WERI-Rb-1 (cell line): ENCODE measurements at regions not wholly inside any gene's neighbourhood (a gene's known extent, or its start where the extent isn't known, plus 50 kb on each side); places are given as distances from the start of the nearest gene placed in this dataset.

ENCODE experiments used
- DNase-seq: peaks from one replicate; pipeline ENCODE4 v3.0.0-alpha.2; 2020
- H3K27ac ChIP-seq: fragments of 250-450 bp; sonication (Bioruptor Pico); 2 replicates; pipeline ENCODE4 v1.5.1; 2020; ENCODE audit warnings: mild to moderate bottlenecking, moderate library complexity
- H3K27me3 ChIP-seq: fragments of 250-450 bp; sonication (Bioruptor Pico); 2 replicates; pipeline ENCODE4 v1.5.1; 2021; ENCODE audit warnings: mild to moderate bottlenecking, low read depth, moderate library complexity; ENCODE audit not compliant: insufficient read depth, severe bottlenecking
- H3K36me3 ChIP-seq: fragments of 250-450 bp; sonication (Bioruptor Pico); 2 replicates; pipeline ENCODE4 v1.5.1; 2020; ENCODE audit warnings: mild to moderate bottlenecking, moderate library complexity
- H3K4me3 ChIP-seq: 2 replicates; pipeline ENCODE4 v1.5.1; 2011; ENCODE audit warnings: low read depth, mild to moderate bottlenecking, control low read depth, low read length
- H3K9me3 ChIP-seq: fragments of 250-450 bp; sonication (Bioruptor Pico); 2 replicates; pipeline ENCODE4 v1.5.1; 2021; ENCODE audit warnings: mild to moderate bottlenecking, moderate library complexity; ENCODE audit not compliant: severe bottlenecking
- TF ChIP-seq, protein P1 (sequence below): IDR thresholded peaks from 2 replicates; pipeline ENCODE4 v1.5.1; 2011; ENCODE audit warnings: low read depth, mild to moderate bottlenecking, control low read depth, inconsistent platforms, low read length

GRCh38 chr3:145721815-145722214 is 439.2 kb downstream of the PLOD2 start:
- Histone ChIP-seq H3K4me3 (no peak overlapping the region), H3K27me3 (no peaks in the 10 kb centered on the region), H3K27ac (no peak overlapping the region), H3K36me3 (no peaks in the 10 kb centered on the region), H3K9me3 (no peaks in the 10 kb centered on the region)
- TF ChIP-seq, protein P1, sequence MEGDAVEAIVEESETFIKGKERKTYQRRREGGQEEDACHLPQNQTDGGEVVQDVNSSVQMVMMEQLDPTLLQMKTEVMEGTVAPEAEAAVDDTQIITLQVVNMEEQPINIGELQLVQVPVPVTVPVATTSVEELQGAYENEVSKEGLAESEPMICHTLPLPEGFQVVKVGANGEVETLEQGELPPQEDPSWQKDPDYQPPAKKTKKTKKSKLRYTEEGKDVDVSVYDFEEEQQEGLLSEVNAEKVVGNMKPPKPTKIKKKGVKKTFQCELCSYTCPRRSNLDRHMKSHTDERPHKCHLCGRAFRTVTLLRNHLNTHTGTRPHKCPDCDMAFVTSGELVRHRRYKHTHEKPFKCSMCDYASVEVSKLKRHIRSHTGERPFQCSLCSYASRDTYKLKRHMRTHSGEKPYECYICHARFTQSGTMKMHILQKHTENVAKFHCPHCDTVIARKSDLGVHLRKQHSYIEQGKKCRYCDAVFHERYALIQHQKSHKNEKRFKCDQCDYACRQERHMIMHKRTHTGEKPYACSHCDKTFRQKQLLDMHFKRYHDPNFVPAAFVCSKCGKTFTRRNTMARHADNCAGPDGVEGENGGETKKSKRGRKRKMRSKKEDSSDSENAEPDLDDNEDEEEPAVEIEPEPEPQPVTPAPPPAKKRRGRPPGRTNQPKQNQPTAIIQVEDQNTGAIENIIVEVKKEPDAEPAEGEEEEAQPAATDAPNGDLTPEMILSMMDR: no peak
- no peak for DNase-seq

DNA sequence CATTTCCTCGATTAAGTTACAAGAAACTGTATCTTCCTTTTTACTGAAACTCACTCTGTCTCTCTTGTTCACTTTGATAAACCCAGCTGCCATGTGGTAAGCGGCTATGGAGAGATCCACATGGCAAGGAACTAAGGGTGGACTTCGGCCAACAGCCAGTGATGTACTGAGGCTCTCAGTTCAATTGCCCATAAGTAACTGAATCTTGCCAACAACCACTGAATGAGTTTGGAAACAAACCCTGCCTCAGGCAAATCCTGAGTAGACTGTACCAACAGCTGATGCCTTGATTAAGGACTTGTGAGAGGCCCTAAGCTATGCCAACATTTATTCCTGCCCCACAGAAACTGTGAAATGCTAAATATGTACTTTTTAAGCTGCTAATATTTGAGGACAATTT is 433.5 kb downstream of the PLOD2 start:
- Histone ChIP-seq H3K27me3 (no peaks in the 10 kb centered on the region), H3K4me3 (no peak overlapping the region), H3K27ac (no peak overlapping the region), H3K36me3 (no peaks in the 10 kb centered on the region), H3K9me3 (no peaks in the 10 kb centered on the region)
- TF ChIP-seq, protein P1: no peak
- no peak for DNase-seq

DNA sequence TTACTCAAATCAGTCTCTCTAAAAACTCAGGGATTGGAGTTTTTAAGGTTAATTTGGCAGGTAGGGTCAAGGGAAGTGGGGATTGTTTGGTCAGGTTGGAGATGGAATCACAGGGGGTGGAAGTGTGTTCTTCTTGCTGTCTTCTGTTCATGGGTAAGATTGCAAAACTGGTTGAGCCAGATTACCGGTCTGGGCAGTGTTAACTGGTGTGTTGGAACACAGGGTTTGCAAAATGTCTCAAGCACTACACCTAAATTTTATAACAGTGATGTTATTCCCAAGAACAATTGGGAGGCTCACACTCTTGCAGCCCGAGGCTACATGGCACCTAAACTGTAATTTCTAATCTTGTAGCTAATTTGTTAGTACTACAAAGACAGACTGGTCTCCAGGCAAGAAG is 425.4 kb downstream of the PLOD2 start:
- H3K36me3 ChIP-seq: no peaks in the 10 kb centered on the region
- TF ChIP-seq, protein P1: no peak
- no peak overlapping the region for H3K4me3 ChIP-seq
- DNase-seq: no peak
- no peaks in the 10 kb centered on the region for H3K27me3 ChIP-seq
- no peak overlapping the region for H3K27ac ChIP-seq
- no peaks in the 10 kb centered on the region for H3K9me3 ChIP-seq

DNA sequence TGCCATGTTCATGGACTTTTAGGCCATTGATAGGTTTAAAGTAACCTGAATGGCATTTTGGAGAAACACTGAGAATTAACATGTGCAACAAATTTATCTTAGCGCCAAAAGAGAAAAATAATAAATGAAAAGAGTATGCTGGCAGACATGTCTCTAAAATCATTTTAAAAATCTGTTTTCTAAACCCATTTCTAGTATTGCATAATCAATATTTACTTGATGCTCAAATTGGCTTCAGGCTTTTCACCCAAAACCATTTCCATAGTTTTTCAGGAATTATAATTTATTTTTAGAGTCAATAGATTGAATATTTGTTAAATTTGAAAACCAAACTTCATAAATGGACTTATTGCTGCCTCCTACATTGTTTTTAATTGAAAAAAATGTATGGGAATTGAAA is 423.0 kb downstream of the PLOD2 start:
- Histone ChIP-seq H3K36me3 (no peaks in the 10 kb centered on the region), H3K9me3 (no peaks in the 10 kb centered on the region), H3K4me3 (no peak overlapping the region), H3K27me3 (no peaks in the 10 kb centered on the region), H3K27ac (no peak overlapping the region)
- DNase-seq: no peak
- TF ChIP-seq, protein P1: no peak

- H3K36me3 ChIP-seq: no peaks in the 10 kb centered on the region
- no peak overlapping the region for H3K27ac ChIP-seq
- no peaks in the 10 kb centered on the region for H3K27me3 ChIP-seq
- TF ChIP-seq, protein P1: no peak
- no peak for DNase-seq
- no peaks in the 10 kb centered on the region for H3K9me3 ChIP-seq
- H3K4me3 ChIP-seq: no peak overlapping the region
These were observed 421.1 kb downstream of the PLOD2 start for GRCh38 chr3:145739926-145740325.

DNA sequence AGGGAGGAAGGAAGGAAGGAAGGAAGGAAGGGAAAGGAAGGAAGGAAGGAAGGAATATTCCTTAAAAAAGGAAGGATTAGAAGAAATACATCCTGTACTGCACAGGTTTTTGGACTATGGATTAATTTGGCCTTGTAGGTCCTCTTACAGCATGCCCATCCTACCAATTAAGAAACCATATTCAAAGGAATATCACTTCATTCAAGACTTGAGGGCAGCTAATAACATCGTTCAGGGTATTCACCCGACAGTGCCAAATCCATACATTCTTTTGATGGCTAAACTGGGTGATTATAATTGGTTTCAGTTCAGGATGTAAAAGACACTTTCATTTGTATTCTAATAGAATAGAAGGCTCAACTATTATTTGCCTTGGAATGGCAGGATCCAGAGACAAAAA is 410.3 kb downstream of the PLOD2 start:
- H3K36me3 ChIP-seq: no peaks in the 10 kb centered on the region
- TF ChIP-seq, protein P1: no peak
- H3K27me3 ChIP-seq: no peaks in the 10 kb centered on the region
- H3K4me3 ChIP-seq: no peak overlapping the region
- no peaks in the 10 kb centered on the region for H3K9me3 ChIP-seq
- H3K27ac ChIP-seq: no peak overlapping the region
- DNase-seq: no peak
